CD4-positive, alpha-beta T cell (primary cell): ENCODE measurements at regions not wholly inside any gene's neighbourhood (a gene's known extent, or its start where the extent isn't known, plus 50 kb on each side); places are given as distances from the start of the nearest gene placed in this dataset.

Experiments
- ATAC-seq: fragments of 200-7000 bp; cut with Tn5 transposase; one replicate; pipeline ENCODE4 v1.10.0; 2022; ENCODE audit warnings: mild to moderate bottlenecking; ENCODE audit not compliant: poor library complexity
- CTCF ChIA-PET: fragments of 350-600 bp; sonication (Branson Sonifier 250); formaldehyde crosslinking; loops from one replicate; lab custom pipeline; 2021; ENCODE audit warnings: antibody characterized with exemption, inconsistent platforms; lab: Charles Lee
- POLR2A ChIA-PET: fragments of 350-600 bp; sonication (Branson Sonifier 250); formaldehyde crosslinking; loops from one replicate; lab custom pipeline; 2021; ENCODE audit warnings: antibody characterized with exemption, inconsistent platforms; lab: Charles Lee
- DNase-seq, 14 experiments: peaks; one replicate each; pipeline ENCODE4 v3.0.0-alpha.2; 2013 to 2020; ENCODE audit warnings: mixed read lengths in 2 of 14
- H3K27ac ChIP-seq, 2 donors: one replicate each; pipeline versions ENCODE4 v1.5.1 to v1.7.0; 2013; ENCODE audit warnings: low read length in 2 of 2, low read depth in 1 of 2, mild to moderate bottlenecking in 1 of 2
- H3K27me3 ChIP-seq, 2 experiments: 1 replicate in 1 of 2; 2 replicates in 1 of 2; pipeline versions ENCODE4 v1.6.1 to v1.7.0; 2013; ENCODE audit warnings: low read length in 2 of 2, control low read depth in 1 of 2, mild to moderate bottlenecking in 1 of 2, moderate library complexity in 1 of 2; ENCODE audit not compliant: insufficient read depth in 2 of 2, control insufficient read depth in 1 of 2
- H3K36me3 ChIP-seq: one replicate; pipeline ENCODE4 v1.6.1; 2013; ENCODE audit warnings: low read length, control low read depth; ENCODE audit not compliant: insufficient read depth
- H3K4me1 ChIP-seq: one replicate; pipeline ENCODE4 v1.6.1; 2013; ENCODE audit warnings: low read length, control low read depth; ENCODE audit not compliant: insufficient read depth
- H3K4me3 ChIP-seq: one replicate; pipeline ENCODE4 v1.5.1; 2013; ENCODE audit warnings: mild to moderate bottlenecking, low read length, moderate library complexity
- H3K9me3 ChIP-seq, 2 experiments: 1 replicate in 1 of 2; 2 replicates in 1 of 2; pipeline versions ENCODE4 v1.6.1 to v1.7.0; 2013; ENCODE audit warnings: low read length in 2 of 2, mild to moderate bottlenecking in 2 of 2, control low read depth in 1 of 2, moderate library complexity in 1 of 2; ENCODE audit not compliant: control insufficient read depth in 1 of 2, insufficient read depth in 1 of 2
- H3K27ac Mint-ChIP-seq: one replicate; pipeline ENCODE4 v1.8.0; 2020; ENCODE audit warnings: mixed read lengths
- H3K27me3 Mint-ChIP-seq: one replicate; pipeline ENCODE4 v1.8.0; 2021; ENCODE audit warnings: mixed read lengths
- H3K36me3 Mint-ChIP-seq: one replicate; pipeline ENCODE4 v1.8.0; 2021; ENCODE audit warnings: low read depth, mixed read lengths
- H3K4me1 Mint-ChIP-seq: one replicate; pipeline ENCODE4 v1.8.0; 2021; ENCODE audit warnings: low read depth, mixed read lengths
- H3K4me3 Mint-ChIP-seq: one replicate; pipeline ENCODE4 v1.8.0; 2020; ENCODE audit warnings: mild to moderate bottlenecking, mixed read lengths
- H3K9me3 Mint-ChIP-seq: one replicate; pipeline ENCODE4 v1.8.0; 2020; ENCODE audit warnings: mixed read lengths
- intact Hi-C, 2 experiments: fragments of 100-400 bp; cut with DNase I in 1 of 2; cut with micrococcal nuclease in 1 of 2; formaldehyde crosslinking; loops; one replicate each; pipeline versions ENCODE4 v1.15.1 to v1.9.0; 2023 to 2025; cut with DNase I, micrococcal nuclease
- TF ChIP-seq, protein P1 (sequence below): fragments of 200-600 bp; IDR thresholded peaks from one replicate; pipeline ENCODE4 v1.8.0; 2022; ENCODE audit warnings: antibody characterized with exemption, mild to moderate bottlenecking

DNA sequence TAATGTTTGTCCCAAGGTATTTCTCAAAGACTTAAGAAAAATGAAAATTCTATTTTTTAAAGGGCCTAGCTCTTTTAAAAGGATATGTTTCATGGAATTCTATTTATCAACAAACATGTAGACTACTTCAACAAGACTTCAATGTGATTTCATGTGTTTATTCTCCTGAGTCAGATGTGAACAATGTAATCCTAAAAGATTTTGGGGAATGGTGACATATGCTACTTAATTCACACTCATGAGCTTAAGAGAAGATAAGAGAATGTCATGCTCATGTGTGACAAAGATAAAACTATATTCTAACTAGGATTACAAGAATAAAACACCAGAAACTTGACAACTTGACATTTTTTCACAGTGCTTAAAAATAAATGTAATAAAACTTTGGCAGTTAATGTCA, 127.5 kb downstream of the TES start:
- ATAC-seq, result no peak
- DNase-seq, result no peak
- H3K4me1 Mint-ChIP-seq, result no peaks in the 10 kb centered on the region
- no peak overlapping the region for H3K4me3 Mint-ChIP-seq
- intact Hi-C loops, result no loop called here
- no peak overlapping the region for H3K4me3 ChIP-seq
- TF ChIP-seq, protein P1, sequence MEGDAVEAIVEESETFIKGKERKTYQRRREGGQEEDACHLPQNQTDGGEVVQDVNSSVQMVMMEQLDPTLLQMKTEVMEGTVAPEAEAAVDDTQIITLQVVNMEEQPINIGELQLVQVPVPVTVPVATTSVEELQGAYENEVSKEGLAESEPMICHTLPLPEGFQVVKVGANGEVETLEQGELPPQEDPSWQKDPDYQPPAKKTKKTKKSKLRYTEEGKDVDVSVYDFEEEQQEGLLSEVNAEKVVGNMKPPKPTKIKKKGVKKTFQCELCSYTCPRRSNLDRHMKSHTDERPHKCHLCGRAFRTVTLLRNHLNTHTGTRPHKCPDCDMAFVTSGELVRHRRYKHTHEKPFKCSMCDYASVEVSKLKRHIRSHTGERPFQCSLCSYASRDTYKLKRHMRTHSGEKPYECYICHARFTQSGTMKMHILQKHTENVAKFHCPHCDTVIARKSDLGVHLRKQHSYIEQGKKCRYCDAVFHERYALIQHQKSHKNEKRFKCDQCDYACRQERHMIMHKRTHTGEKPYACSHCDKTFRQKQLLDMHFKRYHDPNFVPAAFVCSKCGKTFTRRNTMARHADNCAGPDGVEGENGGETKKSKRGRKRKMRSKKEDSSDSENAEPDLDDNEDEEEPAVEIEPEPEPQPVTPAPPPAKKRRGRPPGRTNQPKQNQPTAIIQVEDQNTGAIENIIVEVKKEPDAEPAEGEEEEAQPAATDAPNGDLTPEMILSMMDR, result no peak
- H3K36me3 ChIP-seq, result no peaks in the 10 kb centered on the region
- POLR2A ChIA-PET, result no interaction called here
- H3K4me1 ChIP-seq, result no peaks in the 10 kb centered on the region
- CTCF ChIA-PET, result no interaction called here
- no peak overlapping the region for H3K27ac Mint-ChIP-seq
- H3K9me3 Mint-ChIP-seq, result no peaks in the 10 kb centered on the region
- H3K9me3 ChIP-seq, result no peaks in the 10 kb centered on the region
- H3K27me3 Mint-ChIP-seq, result peaks cover 5% of the 10 kb centered on the region
- H3K36me3 Mint-ChIP-seq, result no peaks in the 10 kb centered on the region
- H3K27ac ChIP-seq, result no peak overlapping the region
- H3K27me3 ChIP-seq, result peaks cover 0 to 3% of the 10 kb centered on the region in 2 experiments

DNA sequence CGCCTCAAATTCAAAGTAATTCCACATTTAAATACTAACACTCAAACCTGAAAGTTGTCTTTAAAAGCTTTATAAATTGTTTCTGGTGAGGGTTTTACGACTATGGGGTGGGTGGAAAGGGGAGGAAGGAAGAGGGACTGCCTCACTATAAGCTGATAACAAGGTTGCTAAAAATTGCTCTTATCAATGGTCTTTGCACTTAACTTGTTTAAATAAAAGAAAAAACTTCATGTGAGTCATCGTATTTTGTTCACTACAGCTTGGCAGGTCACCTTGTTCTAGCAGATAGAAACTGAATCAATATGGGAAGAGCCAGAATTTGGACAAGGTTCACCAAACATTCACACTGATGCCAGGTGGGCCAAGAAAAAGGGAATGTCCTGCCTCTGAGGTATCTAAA, 129.2 kb downstream of the TES start:
- no peaks in the 10 kb centered on the region for H3K27me3 Mint-ChIP-seq
- ATAC-seq (no peak), DNase-seq (no peak)
- H3K4me1 Mint-ChIP-seq, result no peaks in the 10 kb centered on the region
- no peaks in the 10 kb centered on the region for H3K36me3 ChIP-seq
- ChIA-PET CTCF (interaction anchor here (1.1 kb wide), 1 partner anchor 11 kb away, joined by 3 read pairs; no protein-coding TSS in a partner anchor), POLR2A (no interaction called here)
- H3K27ac Mint-ChIP-seq, result no peak overlapping the region
- H3K4me1 ChIP-seq, result no peaks in the 10 kb centered on the region
- intact Hi-C loops, result no loop called here
- no peaks in the 10 kb centered on the region for H3K9me3 ChIP-seq
- H3K36me3 Mint-ChIP-seq, result no peaks in the 10 kb centered on the region
- H3K9me3 Mint-ChIP-seq, result no peaks in the 10 kb centered on the region
- TF ChIP-seq, protein P1, result no peak
- H3K4me3 ChIP-seq, result no peak overlapping the region
- H3K27ac ChIP-seq, result no peak overlapping the region
- H3K27me3 ChIP-seq, result no peaks in the 10 kb centered on the region
- no peak overlapping the region for H3K4me3 Mint-ChIP-seq

DNA sequence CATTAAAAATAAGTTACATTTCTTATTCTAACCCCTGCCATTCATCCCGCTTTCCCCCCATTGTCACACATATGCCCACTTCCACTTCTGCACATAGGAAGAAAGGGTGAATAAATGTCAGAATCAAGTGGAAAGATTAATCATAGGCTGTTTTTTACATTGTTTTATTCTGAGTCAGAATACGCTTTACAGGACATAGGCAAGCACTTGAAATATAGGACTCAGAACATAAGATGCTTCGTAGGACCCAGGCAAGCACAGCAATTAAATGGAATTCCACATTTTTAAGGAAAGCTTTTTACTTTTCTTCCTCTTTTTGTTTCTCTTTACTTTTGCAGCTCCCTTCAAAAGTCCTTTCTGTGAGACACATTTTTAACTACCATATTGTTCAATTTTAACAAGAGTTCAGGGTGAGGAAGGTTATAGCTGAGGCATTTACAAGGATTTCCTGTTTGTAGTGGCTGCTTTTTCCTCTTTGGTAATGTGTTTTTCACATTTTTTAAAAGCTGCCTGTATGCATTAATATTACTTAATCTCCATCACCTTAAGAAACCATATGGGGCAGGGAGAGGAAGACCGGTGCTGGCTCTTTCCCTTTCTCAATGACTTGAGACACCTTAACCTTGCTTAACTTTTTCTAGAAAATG, 130.0 kb downstream of the TES start:
- ChIA-PET POLR2A (no interaction called here), CTCF (no interaction called here)
- no peaks in the 10 kb centered on the region for H3K36me3 Mint-ChIP-seq
- Histone ChIP-seq H3K9me3 (no peaks in the 10 kb centered on the region), H3K27me3 (no peaks in the 10 kb centered on the region), H3K27ac (no peak overlapping the region), H3K36me3 (no peaks in the 10 kb centered on the region), H3K4me1 (no peaks in the 10 kb centered on the region), H3K4me3 (no peak overlapping the region)
- no peak for ATAC-seq
- TF ChIP-seq, protein P1, result no peak
- H3K4me3 Mint-ChIP-seq, result no peak overlapping the region
- intact Hi-C loops, result no loop called here
- H3K9me3 Mint-ChIP-seq, result no peaks in the 10 kb centered on the region
- no peak overlapping the region for H3K27ac Mint-ChIP-seq
- H3K4me1 Mint-ChIP-seq, result no peaks in the 10 kb centered on the region
- no peak for DNase-seq
- no peaks in the 10 kb centered on the region for H3K27me3 Mint-ChIP-seq
